Stimulated activated CD4-positive, alpha-beta T cell treated with anti-CD3 and anti-CD28 coated beads, Interleukin-2, amount 100 ng/mL, for 24 hours (primary cell): ENCODE measurements at regions not wholly inside any gene's neighbourhood (a gene's known extent, or its start where the extent isn't known, plus 50 kb on each side); places are given as distances from the start of the nearest gene placed in this dataset.
"Not testable (repeated sequence)": the region's sequence is repeated elsewhere in the genome, so short reads cannot be mapped to it uniquely, and the experiment has no call there.

Experiments used
- DNase-seq, 2 donors: peaks; one replicate each; pipeline ENCODE4 v3.0.0-alpha.2; 2020

DNA sequence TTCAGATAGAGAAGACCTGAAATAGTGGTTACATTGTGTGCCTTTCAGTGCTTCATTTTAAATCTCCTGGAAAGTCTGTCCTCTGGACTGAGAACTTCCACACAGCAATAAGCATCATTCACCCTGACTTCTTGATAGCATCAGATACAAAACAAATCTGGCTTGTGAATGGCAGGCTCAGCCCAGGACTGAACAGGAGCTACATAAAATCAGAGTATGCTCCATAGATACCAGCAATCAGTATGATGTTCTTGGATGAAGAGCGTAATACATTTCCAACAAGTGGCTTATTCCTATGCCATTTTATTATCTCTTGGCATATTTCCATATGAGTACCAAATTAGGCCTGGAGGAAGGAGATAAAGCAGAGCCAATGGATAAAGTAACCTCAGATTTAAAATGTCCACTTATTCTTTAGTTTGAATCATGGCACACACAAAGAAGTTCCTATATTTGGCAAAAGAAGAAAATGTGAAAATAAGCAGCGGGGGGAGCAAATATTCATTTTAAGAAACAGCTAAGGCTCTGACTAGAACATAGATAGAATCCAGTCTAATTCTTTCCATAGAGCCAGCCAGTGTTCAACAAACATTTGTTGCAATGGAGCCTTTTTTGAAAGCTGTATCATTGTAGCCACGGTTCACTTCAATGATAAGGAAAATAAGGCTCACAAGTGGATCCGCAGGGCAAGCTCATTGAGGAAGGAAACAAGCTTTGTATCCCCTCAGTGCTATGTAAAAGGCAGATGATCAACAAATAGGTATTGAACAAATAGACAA lies 230.8 kb upstream of the CHAC2 start:
- DNase-seq: no peak

DNA sequence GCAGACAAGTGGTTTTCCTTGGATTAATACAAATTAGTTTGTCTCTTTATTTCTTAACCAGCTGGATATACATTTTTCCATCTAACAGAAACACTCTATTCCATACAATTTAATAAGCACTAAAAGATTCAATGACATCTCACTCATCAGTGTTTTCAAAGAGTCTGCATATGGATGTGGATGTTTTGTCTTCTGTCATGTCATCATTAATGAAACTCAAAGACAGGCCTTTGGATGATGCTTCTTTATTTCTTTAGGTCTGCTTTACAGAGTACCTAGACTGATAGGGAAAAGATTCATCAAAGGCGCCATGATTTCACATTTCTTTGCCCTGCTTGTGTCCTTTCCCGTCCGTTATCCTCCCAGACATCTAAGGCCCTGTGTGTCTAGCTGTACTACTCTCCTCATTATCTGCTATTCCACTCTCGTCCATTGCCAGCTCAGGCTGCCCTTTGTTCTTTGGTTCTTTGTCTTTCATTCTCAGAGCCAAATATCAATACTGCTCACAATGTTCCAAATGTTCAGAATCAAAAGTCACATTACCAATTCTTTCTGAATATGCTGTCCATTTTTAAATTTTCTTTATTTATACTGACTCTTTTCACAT lies 232.3 kb upstream of the CHAC2 start:
- DNase-seq: no peak

DNA sequence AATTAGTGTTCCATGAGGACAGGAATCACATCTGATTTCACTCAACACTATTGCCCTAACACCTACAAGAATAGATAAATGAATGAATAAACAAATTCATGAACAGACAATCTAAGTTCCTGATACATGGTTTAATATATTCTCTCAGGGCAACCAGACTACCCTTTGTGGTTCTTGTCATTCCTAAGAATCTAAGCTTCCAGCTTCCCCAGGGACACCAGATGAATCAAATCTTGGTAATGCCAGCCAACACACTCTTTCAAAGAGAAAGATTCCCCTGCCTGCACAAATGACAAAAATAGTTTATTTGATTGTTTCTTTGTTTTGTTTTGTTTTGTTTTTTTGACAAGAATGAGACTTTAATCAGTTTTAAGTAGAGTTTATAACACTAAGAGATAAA lies 237.5 kb upstream of the CHAC2 start:
- DNase-seq: no peak

DNA sequence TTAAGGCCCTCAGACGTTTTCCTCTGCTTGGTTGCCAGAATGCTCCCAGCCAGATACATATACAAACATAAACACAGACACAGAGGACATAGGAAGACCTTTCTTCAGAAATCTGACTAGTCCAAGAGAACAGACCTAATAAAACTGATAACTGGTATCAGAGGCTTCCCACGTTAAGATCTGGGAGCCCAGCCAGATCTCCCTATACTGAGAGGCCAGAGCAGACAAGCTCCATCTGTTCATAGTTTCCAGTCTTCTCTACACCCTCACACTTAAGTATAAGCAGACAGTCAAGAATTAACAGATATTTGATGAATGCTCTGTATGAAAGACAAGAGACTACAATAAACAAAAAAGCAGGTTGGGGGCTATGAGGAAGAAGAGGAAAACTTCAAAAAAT lies 240.5 kb upstream of the CHAC2 start:
- no peak for DNase-seq

DNA sequence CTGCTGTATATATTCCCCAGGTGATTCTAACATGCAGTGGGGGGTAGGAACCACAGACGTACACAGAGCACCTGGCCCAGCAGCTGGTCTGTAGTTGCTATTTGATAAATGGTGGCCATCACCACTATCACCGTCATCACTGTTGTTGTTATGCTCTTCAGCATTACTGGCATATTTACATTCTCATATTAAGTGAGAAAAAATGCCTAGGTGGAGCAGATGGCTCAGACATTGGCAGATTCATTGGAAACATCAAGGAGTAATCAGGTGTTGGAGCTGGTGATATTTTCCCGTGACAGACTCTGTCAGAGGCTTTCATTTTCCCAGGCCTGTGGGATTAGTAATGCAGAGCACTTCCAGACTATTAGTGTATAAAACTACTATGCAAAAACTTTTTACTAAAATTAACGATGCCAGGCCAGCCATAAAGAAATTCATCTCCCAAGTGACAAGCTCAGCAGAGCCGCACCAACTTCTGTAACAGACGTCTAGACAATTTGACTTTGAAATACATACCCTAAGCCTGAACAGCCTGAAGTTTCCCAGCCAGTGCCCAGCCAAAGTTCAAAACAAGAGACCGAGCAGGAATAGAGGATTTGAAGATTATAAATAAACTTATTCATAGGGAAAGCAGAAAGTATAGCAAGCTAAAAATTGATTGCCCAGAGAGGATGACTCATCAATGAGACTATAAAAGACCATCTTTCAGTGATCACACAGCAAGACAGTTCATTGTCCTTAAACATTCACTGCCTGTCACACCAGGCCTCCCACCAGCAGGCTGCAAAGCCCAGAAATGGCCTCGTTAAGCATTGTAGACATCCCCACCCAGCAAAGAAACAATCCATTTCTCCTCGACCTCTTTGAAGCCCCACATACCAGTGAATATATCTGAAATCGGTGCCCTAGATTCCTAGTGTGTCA lies 247.4 kb upstream of the CHAC2 start:
- no peak for DNase-seq

GRCh38 chr2:53517406-53517805 lies 250.2 kb upstream of the CHAC2 start:
- DNase-seq: no peak

DNA sequence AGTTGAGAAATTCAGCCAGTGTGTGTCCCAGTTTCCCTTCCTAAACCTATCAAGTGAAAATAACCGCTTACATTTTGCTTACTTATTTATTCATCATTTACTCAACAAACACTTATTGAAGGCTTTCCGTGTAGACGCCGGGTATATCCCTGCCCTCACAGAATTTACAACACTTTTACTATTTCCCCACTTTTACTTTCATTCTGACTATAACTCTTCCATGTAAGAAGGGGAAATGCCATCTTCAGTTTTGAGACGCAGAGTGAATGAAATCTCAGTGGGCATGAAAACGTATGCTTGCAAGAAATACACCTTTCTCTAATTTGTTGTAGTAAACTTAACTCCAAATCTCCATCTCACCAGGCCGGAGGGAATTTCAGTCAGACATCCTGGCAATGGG lies 251.0 kb upstream of the CHAC2 start:
- DNase-seq: no peak

DNA sequence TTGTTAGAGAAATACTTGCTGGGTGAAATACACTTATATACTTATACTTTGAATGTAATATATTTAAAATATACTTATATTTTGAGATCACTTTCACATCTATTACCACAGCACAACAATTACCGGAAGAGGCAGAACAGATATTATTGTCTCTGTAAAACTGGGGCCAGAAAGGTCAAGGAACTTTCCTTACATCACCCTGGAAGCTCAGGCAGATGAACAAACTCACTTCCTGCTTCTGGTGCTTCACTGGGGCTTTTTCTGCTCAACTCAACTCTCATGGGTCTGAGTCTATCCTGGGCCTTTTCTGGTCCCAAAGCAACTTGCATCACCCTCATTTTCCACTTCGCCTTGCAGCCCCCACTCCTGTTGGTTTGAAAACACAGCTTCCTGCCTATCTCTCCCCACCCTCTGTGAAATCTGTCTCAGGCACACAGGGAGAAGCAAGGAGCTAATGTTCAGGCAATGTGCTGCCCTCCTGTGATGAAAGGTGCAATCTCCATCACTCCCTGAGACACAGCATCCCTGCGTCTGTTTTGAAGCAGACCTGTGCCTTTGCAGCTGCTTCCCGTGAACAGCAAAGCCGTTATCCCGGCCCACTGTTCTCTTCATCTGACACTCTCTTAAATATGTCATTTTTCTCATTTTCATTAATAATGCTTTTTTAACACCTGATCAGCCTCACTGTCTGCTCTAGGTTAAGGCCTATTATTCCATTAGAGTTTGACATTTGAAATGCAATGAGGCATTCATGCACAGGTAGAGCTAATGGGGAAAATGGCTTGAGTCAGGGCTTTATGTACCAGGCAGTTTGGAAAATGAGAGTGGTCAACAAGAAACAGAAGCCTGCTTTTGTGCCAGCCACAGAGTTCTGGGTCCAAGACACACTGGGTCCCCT lies 251.9 kb upstream of the CHAC2 start:
- DNase-seq: no peak

DNA sequence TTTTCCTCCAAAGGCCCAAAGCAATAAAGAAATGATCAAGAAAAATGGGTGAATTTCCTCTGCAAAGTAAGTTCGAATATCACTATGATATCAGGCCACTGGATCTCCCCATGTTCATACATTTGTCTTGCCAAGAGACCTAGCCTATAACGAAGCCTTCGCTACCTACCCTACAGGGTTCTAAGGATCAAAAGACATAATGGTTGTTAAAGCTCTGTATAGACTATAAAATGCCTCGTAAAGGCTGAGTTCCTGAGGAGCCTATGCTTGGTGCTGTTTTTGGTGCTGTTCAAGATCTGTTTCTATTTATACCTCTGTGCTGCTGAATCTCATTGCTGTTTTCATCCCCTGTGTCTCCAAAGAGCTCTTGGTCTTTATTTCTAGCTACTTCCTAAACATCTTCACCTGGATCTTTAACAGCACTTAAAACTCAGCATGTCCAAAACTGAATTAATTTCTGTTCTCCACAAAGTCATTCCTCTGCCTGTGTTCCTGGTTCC lies 254.4 kb upstream of the CHAC2 start:
- no peak for DNase-seq

- no peak for DNase-seq
These were observed 255.4 kb upstream of the CHAC2 start for GRCh38 chr2:53512071-53512826.

GRCh38 chr2:53511549-53511948 lies 256.1 kb upstream of the CHAC2 start:
- no peak for DNase-seq

DNA sequence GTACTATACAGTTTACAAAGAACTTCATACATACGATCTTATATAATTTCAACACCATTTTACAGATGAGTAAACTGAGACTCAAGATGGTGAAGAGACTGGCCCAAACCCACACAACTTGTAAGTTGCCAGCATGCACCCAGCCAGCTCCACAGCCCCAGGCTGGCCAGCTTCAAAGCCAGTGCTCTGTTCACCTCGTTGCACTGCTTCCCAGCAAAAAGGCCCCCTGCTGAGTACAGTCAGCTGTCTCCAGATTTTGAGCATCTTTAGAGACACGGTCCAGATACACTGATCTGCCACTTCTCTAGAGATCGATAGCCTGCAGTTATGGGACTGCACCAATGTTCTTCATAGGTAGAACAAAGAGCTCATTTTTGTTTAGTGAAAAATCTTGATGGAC lies 257.2 kb upstream of the CHAC2 start:
- no peak for DNase-seq

GRCh38 chr2:53509831-53510388 lies 257.7 kb upstream of the CHAC2 start:
- no peak for DNase-seq

DNA sequence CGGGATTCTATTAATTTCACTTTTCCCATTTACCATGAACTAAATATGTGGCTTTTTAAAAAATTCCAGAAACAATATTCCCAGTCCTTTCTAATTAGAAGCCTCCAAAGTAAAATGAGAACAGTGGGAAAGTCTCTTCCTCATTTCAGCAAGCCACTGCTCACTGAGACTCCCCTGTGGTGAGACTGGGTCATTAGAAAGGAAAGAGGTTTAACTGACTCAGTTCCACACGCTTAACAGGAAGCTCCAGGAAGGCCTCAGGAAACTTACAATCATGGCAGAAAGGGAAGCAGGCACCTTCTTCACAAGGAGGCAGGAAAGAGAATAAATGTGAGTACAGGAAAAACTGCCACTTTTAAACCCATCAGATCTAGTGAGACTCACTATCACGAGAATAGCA lies 258.9 kb upstream of the CHAC2 start:
- DNase-seq: no peak

DNA sequence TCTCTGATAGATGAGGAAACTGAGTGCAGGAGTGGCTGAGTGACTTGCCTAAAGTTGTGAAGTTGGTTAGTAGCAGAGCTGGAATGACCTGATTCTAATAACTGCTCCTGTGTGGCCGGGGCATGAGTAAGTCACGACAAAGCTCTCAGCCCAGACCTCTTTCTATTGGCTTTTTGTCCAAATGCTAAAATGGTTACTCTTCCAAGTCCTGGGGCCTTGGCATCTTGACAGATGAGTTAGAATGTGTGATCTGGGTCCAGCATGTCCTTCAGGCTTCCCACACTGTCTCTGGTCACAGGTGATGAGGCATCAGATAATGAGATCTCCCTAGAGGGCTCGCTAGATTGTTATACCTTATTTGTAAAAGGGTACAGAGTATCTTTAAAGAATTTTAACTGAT lies 260.5 kb upstream of the CHAC2 start:
- DNase-seq: not testable (repeated sequence)

DNA sequence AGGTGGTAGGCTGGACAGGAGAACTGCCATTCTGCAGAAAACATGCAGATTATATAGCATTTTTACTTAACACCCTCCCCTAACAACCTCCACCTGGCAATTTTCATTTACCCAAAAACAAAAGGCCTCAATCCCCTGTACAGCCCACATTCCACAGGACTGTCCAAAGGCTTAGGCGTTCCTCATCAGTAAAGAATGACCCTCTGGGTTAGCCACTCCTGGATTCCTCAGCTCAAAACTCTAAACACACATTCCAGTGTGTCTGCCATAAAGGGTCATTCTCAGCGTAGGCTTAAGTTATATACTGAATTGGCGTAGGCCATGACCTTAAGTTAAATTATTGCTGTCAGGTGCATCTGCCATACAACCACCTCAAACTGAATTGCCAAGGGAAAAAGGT lies 261.8 kb upstream of the CHAC2 start:
- no peak for DNase-seq

DNA sequence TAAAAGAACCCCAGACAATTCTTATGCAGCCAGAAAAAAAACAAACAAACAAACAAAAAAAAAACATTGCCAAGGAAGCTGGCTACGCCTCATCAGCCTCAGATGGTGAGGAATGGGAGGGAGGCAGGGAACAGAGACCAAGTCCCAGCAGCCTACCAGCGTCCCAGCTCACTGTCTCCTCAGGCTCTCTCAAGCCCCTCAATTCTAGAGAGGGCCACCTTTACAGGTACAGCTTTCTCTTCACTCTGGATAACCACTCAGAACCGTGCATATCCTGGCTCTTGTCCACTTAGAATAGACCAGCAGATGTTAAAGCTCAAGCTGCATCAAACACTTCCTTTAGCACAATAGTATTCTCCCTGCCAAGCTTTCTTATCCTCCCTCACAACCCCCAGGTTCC lies 263.1 kb upstream of the CHAC2 start:
- DNase-seq: no peak

- no peak for DNase-seq
These were observed 267.4 kb upstream of the CHAC2 start for GRCh38 chr2:53500181-53500580.

GRCh38 chr2:53498210-53498609 lies 269.4 kb upstream of the CHAC2 start:
- no peak for DNase-seq

DNA sequence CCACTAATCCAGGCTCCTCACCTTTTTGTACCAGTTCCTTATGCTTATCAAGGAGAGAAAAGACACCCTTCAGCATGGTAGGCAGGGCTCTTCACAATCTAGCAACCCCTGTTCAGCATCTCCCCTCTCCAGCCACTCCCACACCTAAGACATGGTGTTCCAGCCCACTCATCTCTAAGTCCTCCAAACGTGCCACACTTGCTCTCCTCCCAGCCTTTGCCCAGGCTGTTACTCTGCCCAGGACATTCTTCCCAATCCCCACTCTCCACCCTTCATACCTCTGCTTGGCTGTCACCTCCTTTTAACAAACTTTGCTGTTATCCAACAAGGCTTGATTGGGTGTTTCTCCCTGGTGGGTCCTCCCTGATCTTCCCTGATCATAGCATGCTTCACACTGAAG lies 270.6 kb upstream of the CHAC2 start:
- DNase-seq: no peak

DNA sequence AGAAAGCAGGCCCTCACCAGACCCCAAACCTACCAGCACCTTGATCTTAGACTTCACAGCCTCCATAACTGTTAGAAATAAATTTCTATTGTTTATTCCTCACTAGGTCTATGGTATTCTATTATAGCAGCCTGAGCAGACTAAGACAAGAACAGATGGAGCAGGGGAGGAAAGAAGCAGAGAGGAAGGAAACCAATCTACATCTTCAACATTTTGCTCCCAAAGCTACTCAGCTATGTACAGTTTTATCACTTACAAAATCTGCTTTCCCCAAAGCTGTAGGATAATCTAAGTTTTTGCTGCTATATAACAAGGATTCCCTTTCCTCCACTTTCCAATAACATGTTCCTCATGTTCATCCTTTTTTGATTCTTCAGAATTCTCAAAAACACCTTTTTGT lies 274.4 kb upstream of the CHAC2 start:
- DNase-seq: no peak
